ENCODE measurements at regions not wholly inside any gene's neighbourhood (a gene's known extent, or its start where the extent isn't known, plus 50 kb on each side); places are given as distances from the start of the nearest gene placed in this dataset.

DNA sequence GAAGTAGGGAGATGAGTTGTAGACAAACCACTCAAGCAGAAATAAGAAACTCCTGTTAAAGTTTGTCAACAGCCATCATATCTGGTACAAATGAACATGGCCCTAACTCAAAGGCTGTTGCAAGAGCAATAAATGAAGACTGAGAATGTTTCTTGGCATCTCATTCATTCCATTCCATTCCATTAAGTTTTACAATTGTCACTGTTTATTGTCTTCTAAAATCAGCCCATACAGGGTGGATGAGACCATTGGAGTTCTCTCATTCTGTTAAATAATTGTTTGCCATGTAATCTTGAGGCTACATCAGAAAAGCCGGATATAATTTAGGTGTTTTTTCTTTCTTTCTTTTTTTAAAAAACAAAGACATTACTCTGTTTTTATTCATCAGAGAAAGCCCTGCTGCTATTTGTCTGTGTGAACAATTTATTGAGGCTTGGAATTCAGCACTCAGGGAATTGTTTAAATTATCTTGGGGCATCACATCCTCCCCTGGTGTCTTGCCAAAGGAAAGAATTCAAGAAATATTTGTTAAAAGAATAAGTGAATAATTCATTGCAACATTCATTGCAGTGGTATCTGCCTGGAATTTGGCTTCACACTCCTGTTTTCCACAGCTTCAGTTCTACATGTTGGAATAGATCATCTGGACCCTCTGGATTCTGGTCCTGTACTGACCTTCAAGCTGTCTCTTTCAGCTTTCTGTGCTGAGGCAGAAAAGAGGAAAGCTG is 604.5 kb downstream of the PLPP3 start:
- H3K27me3 ChIP-seq (ENCODE audit: insufficient read depth, poor library complexity, severe bottlenecking) = no peaks in the 10 kb centered on the region
- TF ChIP-seq, protein P1, sequence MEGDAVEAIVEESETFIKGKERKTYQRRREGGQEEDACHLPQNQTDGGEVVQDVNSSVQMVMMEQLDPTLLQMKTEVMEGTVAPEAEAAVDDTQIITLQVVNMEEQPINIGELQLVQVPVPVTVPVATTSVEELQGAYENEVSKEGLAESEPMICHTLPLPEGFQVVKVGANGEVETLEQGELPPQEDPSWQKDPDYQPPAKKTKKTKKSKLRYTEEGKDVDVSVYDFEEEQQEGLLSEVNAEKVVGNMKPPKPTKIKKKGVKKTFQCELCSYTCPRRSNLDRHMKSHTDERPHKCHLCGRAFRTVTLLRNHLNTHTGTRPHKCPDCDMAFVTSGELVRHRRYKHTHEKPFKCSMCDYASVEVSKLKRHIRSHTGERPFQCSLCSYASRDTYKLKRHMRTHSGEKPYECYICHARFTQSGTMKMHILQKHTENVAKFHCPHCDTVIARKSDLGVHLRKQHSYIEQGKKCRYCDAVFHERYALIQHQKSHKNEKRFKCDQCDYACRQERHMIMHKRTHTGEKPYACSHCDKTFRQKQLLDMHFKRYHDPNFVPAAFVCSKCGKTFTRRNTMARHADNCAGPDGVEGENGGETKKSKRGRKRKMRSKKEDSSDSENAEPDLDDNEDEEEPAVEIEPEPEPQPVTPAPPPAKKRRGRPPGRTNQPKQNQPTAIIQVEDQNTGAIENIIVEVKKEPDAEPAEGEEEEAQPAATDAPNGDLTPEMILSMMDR (IDR thresholded peaks at IDR 0.05; ENCODE audit: poor library complexity, severe bottlenecking) = no peak
- H3K9me3 ChIP-seq (ENCODE audit: severe bottlenecking) = no peaks in the 10 kb centered on the region
- no peak for ATAC-seq (ENCODE audit: low read depth)
- H3K4me3 ChIP-seq (ENCODE audit: severe bottlenecking) = no peak overlapping the region
- no peak for DNase-seq (ENCODE audit: low spot score)
- H3K36me3 ChIP-seq (ENCODE audit: low read depth) = no peaks in the 10 kb centered on the region
- H3K4me1 ChIP-seq (ENCODE audit: insufficient read depth, poor library complexity, severe bottlenecking) = no peaks in the 10 kb centered on the region
- H3K27ac ChIP-seq (ENCODE audit: poor library complexity, severe bottlenecking) = no peak overlapping the region

DNA sequence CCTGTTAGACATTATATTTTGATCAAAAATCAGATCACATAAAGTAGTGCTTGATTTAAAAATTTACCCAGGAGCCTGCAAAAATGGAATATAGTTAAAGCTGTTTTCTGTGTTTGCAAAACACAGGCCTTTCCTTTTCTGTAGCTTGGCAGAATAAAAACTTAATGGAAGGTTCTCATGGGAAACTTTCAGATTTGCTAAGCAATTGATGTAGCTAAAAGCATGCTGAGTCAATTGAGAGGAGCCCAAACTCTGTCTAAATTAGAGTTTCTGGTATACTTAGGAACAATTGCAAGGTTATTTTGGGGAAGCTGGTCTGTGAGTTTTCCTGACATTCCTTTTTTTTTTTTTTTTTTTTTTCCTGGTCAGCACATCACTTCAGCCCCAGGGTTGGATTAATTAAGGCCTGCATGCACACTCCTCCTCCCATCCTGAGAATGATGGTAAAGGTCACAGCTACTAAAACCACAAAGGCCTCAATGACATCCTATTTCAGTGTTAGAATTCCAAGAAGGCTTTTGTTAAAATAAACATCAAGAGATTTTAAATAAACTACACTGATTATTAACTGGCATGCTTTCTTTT is 608.7 kb downstream of the PLPP3 start:
- Histone ChIP-seq H3K9me3 (ENCODE audit: severe bottlenecking) (no peaks in the 10 kb centered on the region), H3K4me3 (ENCODE audit: severe bottlenecking) (no peak overlapping the region), H3K27me3 (ENCODE audit: insufficient read depth, poor library complexity, severe bottlenecking) (no peaks in the 10 kb centered on the region), H3K36me3 (ENCODE audit: low read depth) (no peaks in the 10 kb centered on the region), H3K4me1 (ENCODE audit: insufficient read depth, poor library complexity, severe bottlenecking) (peaks cover 9% of the 10 kb centered on the region), H3K27ac (ENCODE audit: poor library complexity, severe bottlenecking) (no peak overlapping the region)
- ATAC-seq (ENCODE audit: low read depth) (no peak), DNase-seq (ENCODE audit: low spot score) (no peak)
- TF ChIP-seq, protein P1 (IDR thresholded peaks at IDR 0.05; ENCODE audit: poor library complexity, severe bottlenecking) = no peak

DNA sequence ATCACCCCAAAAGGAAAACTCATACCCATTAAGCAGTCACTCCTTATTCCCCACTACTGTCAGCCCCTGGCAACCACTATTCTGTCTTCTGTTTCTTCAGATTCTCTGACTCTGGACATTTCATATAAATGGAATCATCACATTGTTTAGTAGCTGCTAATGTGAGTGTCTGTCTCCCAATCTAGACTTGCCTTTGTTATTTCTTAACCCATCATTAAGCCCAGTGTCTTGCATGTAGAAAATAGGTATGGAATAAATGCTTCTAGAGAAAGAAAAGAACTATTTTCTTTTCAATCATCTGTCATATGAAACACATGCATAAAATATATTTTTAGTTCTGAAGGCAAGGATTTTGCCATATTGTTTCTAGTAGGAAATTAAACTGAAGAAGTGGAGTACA is 610.0 kb downstream of the PLPP3 start:
- peaks cover 13% of the 10 kb centered on the region for H3K4me1 ChIP-seq (ENCODE audit: insufficient read depth, poor library complexity, severe bottlenecking)

DNA sequence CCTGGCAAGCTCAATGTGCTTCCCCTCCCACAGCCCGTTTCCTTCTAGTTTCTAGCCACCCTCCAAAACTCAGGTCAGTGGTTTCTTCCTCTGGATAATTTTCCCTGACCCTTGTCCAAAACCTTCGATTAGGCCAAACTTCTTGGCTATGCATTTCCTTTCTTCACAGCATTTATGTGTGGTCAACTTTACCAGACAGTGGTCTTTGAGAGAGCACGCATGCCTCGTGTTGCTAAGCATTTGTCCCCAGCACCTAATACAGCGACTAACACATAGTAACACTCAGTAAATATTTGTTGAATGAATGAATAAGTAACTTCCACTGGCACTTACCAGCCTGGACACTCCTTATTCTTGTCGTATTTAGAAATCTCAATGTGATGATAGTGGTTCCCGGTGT is 610.7 kb downstream of the PLPP3 start:
- no peak for ATAC-seq (ENCODE audit: low read depth)
- no peak for DNase-seq (ENCODE audit: low spot score)
- TF ChIP-seq, protein P1 (IDR thresholded peaks at IDR 0.05; ENCODE audit: poor library complexity, severe bottlenecking) = no peak
- Histone ChIP-seq H3K36me3 (ENCODE audit: low read depth) (no peaks in the 10 kb centered on the region), H3K4me3 (ENCODE audit: severe bottlenecking) (no peak overlapping the region), H3K9me3 (ENCODE audit: severe bottlenecking) (no peaks in the 10 kb centered on the region), H3K27ac (ENCODE audit: poor library complexity, severe bottlenecking) (no peak overlapping the region), H3K27me3 (ENCODE audit: insufficient read depth, poor library complexity, severe bottlenecking) (no peaks in the 10 kb centered on the region), H3K4me1 (ENCODE audit: insufficient read depth, poor library complexity, severe bottlenecking) (peaks cover 13% of the 10 kb centered on the region)

More for the DNA sequence above, 610.0 kb downstream of the PLPP3 start:
- no peak for DNase-seq (ENCODE audit: low spot score)
- ATAC-seq (ENCODE audit: low read depth) = no peak
- TF ChIP-seq, protein P1 (IDR thresholded peaks at IDR 0.05; ENCODE audit: poor library complexity, severe bottlenecking) = no peak
- H3K4me3 ChIP-seq (ENCODE audit: severe bottlenecking) = no peak overlapping the region
- H3K27ac ChIP-seq (ENCODE audit: poor library complexity, severe bottlenecking) = no peak overlapping the region
- no peaks in the 10 kb centered on the region for H3K9me3 ChIP-seq (ENCODE audit: severe bottlenecking)
- H3K36me3 ChIP-seq (ENCODE audit: low read depth) = no peaks in the 10 kb centered on the region
- no peaks in the 10 kb centered on the region for H3K27me3 ChIP-seq (ENCODE audit: insufficient read depth, poor library complexity, severe bottlenecking)

DNA sequence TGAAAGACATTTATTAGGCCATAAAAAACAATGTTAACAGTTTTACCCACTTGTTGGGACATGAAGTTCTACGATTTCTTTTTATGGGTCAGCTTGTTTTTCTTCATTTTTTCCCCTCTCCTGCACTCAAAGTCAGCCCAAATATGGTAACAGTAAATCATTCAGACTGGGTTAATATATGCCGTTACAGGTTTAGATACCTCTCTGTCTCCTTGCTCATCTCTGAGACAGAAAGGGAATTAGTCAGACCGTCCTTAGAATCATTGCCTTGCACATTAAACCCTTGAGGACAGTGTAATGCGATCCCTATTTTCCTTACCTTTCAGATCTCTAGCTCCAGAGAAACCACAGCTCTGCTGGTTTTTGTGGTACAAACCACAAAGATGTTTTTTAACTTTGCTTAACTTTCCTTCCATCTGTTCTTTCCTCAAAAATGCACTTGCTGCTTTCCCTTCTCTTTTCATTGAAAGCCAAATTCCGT is 613.3 kb downstream of the PLPP3 start:
- TF ChIP-seq, protein P1 (IDR thresholded peaks at IDR 0.05; ENCODE audit: poor library complexity, severe bottlenecking) = no peak
- H3K4me1 ChIP-seq (ENCODE audit: insufficient read depth, poor library complexity, severe bottlenecking) = peaks cover 13% of the 10 kb centered on the region
- ATAC-seq (ENCODE audit: low read depth) = peak; percentile 99
- H3K4me3 ChIP-seq (ENCODE audit: severe bottlenecking) = no peak overlapping the region
- H3K9me3 ChIP-seq (ENCODE audit: severe bottlenecking) = no peaks in the 10 kb centered on the region
- no peak for DNase-seq (ENCODE audit: low spot score)
- H3K36me3 ChIP-seq (ENCODE audit: low read depth) = no peaks in the 10 kb centered on the region
- H3K27me3 ChIP-seq (ENCODE audit: insufficient read depth, poor library complexity, severe bottlenecking) = no peaks in the 10 kb centered on the region
- H3K27ac ChIP-seq (ENCODE audit: poor library complexity, severe bottlenecking) = peak overlapping the region; percentile 49

All from RWPE2 (cell line).